HS-27A (cell line): ENCODE measurements at regions not wholly inside any gene's neighbourhood (a gene's known extent, or its start where the extent isn't known, plus 50 kb on each side); places are given as distances from the start of the nearest gene placed in this dataset.

ENCODE experiments used
- DNase-seq: peaks from one replicate; pipeline ENCODE4 v3.0.0-alpha.2; 2012; ENCODE audit warnings: low read depth, missing footprints

DNA sequence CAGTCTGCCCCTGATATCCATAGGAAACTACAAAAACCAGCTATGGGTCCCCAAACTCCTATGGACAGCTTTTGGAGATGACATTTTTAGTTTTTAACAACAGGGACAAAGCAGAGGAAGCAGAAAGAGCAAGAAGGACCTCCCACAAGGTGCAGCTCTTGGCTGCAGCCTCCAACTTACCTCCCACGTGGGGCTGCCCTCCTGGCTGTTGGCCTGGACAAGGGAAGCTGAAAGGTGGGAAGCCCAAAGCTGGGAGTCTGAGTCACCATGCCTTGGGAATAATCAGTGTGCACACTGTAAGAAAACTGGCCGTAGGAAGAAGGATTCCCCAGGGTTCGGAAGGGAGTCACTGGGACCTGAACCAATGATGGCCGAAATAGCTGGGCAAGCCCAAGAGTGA lies 51.8 kb upstream of the PAX1 start:
- no peak for DNase-seq

DNA sequence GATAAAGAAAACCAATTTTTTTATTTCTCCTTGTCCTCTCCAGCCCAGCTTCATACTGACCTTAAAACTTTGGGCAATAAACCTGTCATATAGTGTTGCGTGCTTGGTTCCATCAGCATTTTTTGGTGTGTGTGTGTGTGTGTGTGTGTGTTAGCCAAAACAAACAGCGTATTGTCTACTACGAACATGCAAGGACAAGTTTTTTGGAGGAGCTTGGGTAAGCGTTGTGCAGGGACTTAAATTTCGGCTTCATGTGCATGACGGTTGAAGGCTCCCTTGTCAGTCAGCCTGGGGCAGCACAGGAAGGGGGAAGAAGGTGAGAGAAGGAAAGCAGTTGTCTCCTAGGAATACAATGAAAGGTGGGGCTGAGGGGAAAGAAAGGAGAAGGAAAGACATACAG lies 62.0 kb upstream of the PAX1 start:
- no peak for DNase-seq

DNA sequence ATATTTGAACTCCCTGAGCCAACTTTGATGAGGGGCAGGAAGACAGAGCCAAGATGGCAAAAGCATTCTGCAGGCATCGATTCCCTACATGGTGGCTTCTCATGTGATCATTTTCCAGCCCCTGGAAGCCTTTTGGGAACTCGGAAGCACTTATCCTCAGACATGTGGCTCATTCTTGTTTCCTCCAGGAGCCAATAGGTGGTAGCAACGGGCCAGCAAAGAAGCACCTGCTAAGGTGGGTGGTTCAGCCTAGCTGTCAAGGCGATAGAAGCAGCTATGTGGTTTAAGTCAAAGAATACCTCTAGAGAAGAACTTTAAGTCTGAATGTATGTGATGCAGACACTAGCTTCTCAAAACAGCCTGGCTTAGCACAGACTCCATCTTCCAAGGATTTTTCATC lies 64.9 kb upstream of the PAX1 start:
- DNase-seq, result no peak

DNA sequence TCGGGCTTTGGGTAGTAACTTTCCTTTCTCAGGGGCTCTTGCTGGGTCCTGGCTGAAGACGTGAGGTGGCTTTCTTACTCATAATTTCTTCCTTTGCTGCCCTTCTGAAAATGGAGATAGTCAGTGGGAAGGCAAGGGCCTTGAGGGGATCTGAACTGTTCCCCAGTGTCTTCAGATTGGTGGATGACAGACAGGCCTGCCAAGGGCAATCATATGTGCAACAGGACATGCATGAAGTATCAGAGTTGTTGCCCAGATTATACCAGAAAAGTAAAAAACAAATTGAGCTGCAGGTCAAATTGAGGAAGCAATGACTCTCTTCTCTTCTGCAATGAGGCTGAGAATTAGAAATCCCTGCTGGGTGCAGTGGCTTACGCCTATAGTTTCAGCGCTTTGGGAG lies 71.6 kb upstream of the PAX1 start:
- no peak for DNase-seq

DNA sequence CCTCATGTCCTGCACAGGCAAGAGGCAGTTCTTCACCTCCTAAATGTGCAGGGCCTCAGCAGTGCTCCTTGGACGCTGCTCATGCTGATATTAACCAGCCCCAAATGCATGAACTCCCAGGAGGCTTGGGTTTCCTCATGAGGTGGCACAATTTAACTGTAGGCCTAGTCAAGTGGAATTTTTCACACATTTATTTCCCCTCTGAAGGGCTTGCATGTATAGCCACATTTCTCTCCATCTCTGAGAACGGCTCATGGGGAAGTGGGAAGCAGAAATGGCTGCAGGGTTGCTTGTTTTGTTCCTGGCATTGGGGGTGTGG lies 72.8 kb upstream of the PAX1 start:
- DNase-seq, result no peak

DNA sequence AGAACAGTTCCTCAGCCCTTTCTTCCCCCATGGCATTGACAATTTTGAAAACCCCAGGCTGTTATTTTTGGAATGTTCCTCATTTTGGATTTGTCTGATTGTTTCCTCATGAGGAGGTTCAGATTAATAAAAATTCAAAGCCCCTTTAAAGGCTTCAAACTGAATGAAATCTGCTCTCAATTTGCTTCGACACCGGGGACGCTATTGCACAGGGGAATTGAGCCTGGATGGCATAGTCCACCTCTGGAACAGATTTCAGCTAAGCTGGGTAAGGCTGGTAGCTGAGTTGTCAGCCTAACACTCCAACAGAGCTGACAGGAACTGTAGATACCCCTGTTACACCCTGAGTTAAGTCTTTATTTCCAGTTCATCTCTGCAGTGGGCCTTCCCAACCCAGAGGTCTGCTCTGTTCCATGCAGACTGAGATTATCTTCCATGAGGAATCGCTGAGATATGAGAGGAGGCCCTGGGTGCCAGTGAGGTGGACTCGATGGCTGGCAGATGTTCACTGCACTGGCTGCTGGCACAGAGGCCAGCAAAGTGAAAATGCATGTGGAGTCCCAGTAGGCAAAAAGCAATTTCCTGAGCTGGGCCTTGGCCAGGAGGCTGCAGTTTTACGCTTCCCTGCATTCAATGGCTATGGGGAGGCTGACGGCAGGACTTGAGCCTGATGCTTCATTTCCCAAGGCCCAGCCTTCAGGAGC lies 73.3 kb upstream of the PAX1 start:
- DNase-seq, result no peak

DNA sequence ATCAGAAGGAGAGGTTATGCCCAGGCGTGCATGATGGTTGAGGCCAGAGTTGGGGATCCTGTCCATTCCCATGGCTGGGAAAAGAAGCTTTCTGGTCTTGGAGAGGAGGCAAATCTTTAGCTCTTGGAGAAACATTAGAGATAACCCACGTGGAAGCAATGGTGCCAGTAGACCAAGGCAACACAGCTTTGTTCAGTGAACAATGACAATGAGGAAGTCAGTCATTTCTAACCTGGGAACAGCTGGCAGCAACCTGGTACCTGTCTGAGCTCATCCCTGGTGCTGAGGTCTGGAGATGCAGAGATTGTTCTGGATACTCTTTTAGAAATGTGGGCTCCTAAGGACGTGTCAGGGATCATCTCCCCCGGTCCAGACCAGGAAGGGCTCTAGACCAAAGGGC lies 76.7 kb upstream of the PAX1 start:
- DNase-seq, result no peak

DNA sequence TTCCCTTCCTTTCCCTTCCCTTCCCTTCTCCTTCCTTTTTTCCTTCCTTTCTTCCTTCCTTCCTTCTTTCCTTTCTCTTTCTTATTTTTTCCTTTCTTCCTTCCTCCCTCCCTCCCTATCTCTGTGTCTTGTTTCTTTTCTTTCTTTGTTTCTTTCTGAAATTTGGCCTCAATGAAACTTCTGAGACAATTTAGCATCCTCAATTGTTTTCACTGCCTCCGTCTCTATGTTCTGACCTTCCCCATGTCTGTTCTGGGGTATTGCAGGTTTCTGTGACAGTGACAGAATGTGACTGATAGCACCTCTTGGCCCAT lies 81.7 kb upstream of the PAX1 start:
- no peak for DNase-seq

DNA sequence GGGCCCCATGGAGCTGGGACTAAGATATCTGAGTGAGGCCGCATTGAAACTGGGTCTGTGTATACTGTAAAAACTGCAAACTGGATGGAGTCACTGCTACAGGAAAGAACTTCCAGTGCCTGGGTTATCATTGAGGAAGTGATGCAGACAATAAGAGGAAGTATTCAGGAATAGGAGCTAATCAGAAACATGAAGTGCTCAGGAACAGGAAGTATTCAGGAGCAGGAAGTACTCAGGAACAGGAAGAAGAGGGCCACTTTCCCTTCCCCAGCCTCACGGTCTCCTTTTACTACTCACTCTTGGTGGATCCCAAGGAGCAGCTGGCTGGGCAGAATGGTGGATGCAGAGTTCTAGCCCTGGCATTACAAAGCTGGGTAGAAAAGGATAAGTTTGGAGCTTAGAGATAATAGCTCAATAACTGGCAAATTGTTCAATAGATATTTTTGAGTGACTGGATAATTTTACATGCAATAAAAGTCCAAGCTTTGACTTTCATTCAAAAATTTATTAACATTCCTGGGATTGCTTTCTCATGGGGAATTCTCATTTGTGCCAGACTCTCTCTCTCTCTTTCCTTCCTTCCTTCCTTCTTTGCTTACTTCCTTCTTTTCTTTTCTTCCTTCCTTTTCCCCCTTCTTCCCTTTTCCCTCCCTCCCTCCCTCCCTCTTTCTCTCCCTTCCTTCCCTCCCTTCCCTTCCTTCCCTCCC lies 82.2 kb upstream of the PAX1 start:
- DNase-seq, result no peak

DNA sequence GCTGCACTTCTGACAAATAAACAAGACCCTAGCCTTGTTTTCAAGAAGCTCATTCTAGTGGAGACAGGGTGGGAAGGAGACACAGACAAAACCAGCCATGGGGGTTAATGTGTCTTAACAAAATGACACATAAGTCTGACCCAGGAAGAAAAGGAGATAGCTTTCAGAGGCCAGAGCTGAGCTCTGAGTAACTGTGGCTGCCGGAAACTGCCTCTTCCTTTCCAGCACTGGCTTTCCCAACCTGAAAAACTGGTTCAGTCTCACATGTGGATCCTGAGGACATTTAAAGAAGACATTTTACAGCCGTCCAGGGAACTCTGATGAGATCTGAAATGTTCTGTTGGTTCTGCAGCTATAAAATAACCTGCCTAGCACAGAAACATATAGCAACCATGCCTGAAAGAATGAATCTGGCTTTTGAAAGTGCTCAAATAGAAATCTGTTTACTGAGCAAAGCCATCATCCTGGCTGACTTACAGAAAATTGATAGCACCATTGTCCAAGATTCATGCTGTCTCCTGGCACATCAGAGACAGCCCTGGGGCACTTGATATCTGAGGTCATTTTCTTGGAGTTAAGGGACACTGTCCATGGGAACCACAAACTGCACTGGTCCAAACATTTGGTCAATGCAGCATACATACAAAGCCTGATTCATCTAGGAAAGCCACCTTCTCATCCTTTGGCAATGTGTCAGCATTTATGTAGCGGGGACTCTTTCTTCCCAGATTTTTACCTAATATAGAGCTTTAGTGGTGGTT lies 83.2 kb upstream of the PAX1 start:
- DNase-seq, result no peak

DNA sequence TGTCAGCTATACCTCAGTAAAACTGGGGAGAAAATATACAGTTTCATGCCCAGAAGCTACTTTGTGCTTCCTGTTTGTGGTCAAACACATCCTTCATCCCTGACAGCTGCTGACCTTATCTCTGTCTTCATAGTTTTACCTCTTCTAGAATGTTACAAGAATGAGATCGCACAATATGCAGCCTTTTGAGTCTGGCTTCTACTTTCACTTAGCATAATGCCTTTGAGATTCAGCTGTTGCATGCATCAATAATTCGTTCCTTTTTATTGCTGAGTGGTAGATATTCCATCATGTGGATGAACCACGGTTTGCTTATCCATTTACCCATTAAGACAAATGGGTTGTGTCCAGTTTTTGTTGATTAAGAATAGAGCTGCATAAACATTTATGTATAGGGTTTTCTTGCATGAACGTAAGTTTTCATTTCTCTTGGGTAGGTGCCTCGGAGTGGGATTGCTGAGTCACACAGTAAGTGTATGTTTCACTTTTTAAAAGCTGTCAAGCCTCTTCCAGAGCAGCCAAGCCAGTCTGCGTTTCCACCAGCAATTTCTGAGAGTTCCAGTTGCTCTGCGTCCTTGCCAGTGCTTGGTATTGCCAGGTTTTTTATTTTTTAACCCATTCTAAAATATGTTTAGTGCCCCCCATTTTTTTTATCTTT lies 86.6 kb upstream of the PAX1 start:
- DNase-seq, result no peak

DNA sequence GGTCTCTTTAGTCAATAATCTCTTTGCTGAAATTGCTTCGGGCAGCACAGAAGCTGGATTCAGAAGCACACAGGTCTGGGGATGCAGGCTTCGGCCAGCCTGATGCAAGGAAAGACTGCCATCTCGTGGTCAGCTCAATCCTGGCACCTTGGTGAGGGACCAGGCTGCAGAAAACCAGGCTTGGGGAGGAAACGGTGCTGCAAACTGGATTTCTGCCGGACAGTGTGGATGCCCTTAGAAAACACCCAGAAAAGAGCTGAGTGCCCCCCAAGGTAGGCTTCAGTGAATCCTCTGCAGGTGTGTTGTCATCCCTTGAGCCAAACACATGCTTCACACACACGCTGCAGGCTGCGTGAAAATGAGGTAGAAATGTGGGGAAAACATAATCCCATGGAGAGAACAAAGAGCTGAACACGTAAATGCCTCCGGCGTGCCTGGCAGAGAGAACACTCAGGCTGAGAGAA lies 89.8 kb upstream of the PAX1 start:
- DNase-seq, result peak; percentile 22

DNA sequence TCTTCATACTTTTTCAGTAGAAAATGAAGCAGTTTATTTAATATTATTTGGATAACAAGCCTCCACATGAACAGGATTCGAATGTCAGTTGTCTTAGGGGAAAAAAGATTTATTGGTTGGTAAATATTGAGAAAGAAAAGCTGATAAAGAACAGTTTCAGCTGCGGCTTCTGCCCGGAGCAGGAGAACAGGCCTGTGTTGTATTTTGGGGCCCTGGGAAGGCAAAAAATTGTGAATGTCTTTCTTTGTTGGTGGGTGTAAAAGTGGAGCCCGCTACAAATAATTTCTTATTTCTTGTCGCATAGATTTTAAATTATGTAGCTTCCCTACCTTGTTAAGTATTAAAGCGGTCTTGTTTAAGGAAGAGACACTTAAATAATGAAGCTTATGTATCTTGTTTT lies 90.5 kb upstream of the PAX1 start:
- DNase-seq, result no peak

DNA sequence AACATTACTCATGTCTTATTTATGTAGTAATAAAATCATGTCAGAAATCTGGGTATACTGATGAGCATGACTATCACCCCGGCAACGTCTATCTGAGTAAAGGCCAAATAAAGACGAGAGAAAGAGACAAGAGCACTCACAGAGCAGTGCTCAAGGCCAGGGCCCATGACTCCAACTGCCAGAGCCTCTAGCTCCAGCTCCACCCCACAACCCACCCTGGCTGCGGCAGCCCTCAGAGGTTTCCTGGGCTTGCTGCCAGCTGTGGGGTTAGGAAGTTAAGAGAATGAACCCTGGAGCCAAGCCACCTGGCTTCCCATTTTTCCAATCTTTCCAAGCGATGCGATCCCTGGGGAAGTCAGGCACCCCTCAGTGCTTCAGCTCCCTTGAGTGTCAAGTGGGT lies 92.0 kb upstream of the PAX1 start:
- no peak for DNase-seq

DNA sequence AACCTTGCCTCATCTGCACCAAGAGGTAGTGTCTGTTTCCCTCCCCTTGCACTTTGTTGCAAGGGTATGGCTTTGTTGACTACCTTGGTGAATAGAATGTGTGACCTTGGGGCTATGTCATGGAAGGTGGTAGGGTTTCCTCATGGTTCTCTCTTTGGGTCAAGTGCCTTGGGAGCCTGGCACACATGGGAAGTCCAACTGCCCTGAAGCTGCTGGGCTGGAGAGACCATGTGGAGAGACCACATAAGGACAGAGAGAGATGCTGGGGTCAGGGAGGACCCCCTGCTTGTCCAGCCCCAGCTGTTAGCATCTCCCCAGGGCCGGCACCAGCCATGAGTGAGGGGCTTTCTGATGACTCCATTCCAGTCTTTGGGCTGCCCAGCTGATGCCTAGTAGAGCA lies 95.5 kb upstream of the PAX1 start:
- no peak for DNase-seq

DNA sequence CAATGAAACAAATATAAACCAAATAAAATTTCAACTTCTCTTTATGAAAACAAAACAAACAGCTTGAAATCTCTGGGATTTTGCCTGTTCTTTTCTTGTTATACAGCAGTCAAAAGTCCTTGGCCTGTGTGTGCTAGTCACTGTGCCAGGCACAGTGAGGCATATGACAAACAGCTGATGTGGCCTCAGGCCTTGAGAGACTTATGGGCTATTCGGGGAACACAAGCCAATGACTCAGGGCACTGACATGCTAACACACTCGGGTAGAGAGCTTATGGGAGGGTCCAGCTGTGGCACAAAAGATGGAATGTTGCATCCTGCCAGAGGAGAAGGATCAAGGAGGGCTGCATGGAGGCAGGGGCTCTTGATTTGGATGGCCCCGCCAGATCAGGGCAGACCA lies 95.4 kb upstream of the NKX2-2 start:
- DNase-seq, result no peak

DNA sequence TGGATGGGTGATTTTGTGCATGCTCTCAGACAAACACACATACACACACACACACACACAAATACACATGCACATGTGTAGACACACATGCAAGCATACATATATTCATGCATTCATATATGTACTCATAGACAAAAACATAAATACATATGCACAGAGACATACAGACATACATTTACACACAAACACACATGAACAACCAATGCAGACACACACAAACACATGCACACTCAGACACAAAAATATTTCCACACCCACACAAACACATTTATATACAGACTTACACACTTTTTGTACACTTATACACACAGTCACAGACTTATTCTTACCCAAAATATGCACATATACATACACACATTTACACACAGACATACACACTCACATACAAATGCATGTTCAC lies 94.9 kb upstream of the NKX2-2 start:
- no peak for DNase-seq

DNA sequence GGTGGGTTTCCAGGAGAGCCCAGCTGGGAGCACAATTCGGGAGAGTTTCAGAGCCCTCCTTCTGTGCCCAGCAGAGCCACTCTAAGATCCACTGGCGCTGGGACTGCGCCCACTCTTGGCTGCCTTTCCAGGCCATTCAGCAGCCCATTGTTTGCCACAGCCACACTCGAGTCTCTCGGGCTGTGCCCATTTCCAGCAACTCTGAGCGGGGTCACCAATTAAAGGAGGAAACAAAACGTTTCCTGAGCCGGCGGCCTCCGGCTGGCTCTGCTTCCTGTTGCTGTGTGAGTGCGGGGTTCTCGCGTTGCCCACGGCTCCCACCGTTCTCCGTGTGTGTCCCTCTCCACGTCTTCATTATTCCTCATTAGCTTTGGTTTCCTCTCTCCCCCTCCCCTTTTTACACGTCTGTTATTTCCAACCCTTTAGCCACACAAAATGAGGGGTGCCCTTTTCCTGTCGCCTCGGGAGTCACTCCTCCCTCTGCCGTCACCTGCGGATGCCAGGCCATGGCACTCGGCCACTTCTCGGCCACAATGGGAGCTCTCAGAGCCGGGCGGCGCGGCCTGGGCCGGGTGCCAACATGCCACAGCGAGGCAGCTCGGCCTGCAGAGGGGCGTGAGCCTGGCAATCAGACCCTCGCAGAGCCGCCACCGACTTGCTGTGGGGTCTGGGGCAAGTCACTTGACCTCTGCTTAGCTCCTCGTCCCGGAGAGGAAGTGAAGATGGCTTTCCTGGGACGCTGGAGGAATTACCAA lies 94.3 kb upstream of the NKX2-2 start:
- DNase-seq, result no peak

DNA sequence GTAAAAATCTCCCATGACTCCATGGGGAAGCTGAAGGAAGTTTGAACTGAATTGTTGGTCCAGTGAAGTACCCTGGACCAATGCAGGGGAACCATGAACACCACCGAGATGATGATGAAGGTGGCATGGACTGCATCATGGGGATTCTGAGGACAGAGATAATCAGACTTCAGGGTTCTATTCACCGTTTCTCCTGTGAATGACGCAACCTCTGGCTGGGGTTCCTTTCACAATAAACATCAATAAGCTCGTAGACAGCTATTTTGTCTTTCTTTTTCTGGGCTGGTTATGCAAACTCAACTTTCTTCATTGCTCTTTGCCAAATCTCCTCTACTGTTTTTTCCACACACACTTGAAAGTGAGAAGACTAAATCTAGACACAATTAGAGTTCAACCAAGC lies 87.9 kb upstream of the NKX2-2 start:
- DNase-seq, result no peak

DNA sequence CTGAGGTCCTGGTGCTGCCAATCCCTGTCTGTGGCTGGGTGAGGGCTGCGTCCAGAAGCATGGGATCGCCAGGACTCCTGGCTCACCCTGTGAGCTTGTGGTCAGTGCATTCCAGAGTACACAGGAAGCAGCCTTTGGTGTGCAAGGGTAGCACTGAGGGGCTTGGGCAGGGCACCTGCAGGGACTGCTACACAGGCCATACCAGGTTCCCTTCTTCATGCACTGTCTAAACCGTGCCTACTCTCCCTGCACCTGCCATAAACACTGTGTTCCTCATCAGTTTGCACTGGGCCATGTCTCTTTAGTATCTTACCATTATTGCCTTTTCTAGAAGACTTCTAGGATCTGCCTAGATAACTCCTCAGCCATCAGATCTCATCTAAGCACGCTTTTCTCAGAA lies 72.8 kb upstream of the NKX2-2 start:
- no peak for DNase-seq

DNA sequence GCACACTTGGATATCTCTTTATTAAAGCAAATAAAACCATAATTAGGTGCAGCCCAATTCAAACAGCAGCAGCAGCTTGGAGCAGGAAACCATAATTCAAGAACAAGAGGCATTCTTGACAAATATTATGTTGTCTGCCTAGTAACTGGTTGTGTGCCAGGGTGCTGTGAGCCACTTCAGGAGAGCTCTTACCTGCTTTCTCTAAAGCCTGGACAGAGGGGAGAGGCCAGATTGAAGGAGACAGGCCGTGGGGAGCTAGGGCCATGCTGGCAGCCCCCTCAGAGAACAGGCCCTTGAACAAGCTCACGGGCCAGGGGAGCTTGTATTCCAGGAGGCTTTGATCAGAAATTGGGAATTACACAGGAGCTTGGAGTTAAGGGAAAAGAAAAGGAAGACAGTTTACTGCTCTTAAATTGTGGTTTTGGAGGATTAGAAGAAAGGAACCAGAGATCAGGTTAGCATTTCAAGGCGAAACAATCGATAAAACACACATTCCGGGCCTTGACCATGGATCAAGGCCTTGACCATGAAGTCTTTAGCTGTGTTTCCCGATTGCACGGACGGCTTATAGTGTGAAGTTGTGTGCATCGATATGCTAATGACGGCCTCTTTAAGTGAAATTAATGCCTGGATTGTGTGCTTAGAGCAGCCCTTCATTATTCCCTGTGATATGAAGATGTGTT lies 69.8 kb upstream of the NKX2-2 start:
- DNase-seq, result no peak

DNA sequence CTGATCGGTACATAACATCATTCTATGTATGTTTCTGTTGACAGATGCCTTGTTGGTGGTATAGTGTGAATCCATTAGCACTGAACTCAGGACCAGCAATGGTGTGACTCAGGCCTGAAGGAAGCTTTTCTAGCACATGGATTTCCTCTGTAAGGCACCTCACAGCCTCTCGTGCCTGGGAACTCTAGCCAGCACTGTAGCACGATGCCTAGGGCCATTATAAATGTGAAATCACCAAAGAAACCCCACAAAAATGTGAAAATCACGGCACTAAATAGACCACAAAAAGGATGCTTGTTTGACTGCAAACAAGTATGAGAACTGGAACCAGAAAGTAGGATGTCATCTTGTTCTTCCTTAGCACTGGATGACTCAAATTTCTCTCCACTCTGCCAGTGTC lies 63.7 kb upstream of the NKX2-2 start:
- no peak for DNase-seq
